Gastroesophageal sphincter (tissue), 3 donors: ENCODE measurements at regions not wholly inside any gene's neighbourhood (a gene's known extent, or its start where the extent isn't known, plus 50 kb on each side); places are given as distances from the start of the nearest gene placed in this dataset.

Source experiments
- POLR2AphosphoS5 ChIP-seq: sonication (generic); formaldehyde crosslinking; IDR thresholded peaks from one replicate; pipeline ENCODE4 v1.6.1; 2017; ENCODE audit warnings: antibody characterized with exemption
- TF ChIP-seq, protein P1 (sequence below), 4 experiments: fragments of 200-600 bp in 2 of 4; fragments of 450-650 bp in 2 of 4; sonication (generic) in 1 of 4; IDR thresholded peaks; one replicate each; pipeline ENCODE4 v1.5.1; 2017 to 2019; ENCODE audit warnings: antibody characterized with exemption in 4 of 4, mild to moderate bottlenecking in 2 of 4, moderate library complexity in 2 of 4

GRCh38 chr10:3723766-3724165, 61.2 kb downstream of the KLF6 start:
- TF ChIP-seq POLR2AphosphoS5, result no peak
- TF ChIP-seq, protein P1, sequence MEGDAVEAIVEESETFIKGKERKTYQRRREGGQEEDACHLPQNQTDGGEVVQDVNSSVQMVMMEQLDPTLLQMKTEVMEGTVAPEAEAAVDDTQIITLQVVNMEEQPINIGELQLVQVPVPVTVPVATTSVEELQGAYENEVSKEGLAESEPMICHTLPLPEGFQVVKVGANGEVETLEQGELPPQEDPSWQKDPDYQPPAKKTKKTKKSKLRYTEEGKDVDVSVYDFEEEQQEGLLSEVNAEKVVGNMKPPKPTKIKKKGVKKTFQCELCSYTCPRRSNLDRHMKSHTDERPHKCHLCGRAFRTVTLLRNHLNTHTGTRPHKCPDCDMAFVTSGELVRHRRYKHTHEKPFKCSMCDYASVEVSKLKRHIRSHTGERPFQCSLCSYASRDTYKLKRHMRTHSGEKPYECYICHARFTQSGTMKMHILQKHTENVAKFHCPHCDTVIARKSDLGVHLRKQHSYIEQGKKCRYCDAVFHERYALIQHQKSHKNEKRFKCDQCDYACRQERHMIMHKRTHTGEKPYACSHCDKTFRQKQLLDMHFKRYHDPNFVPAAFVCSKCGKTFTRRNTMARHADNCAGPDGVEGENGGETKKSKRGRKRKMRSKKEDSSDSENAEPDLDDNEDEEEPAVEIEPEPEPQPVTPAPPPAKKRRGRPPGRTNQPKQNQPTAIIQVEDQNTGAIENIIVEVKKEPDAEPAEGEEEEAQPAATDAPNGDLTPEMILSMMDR (IDR thresholded peaks at IDR 0.05), result no peak
